IMR-90 (cell line): ENCODE measurements at regions not wholly inside any gene's neighbourhood (a gene's known extent, or its start where the extent isn't known, plus 50 kb on each side); places are given as distances from the start of the nearest gene placed in this dataset.

Source experiments
- BHLHE40 ChIP-seq: fragments of 150-350 bp; IDR thresholded peaks from 2 replicates; pipeline ENCODE4 v1.6.1; 2016; ENCODE audit warnings: mild to moderate bottlenecking, low read depth, low read length
- CEBPB ChIP-seq: IDR thresholded peaks from 2 replicates; pipeline ENCODE4 v1.6.1; 2012; ENCODE audit warnings: low read depth, low read length, improper control_type of control experiment
- CHD1 ChIP-seq: IDR thresholded peaks from 2 replicates; pipeline ENCODE4 v1.6.1; 2012; ENCODE audit warnings: low read depth, low read length, improper control_type of control experiment
- MAZ ChIP-seq: IDR thresholded peaks from 2 replicates; pipeline ENCODE4 v1.6.1; 2012; ENCODE audit warnings: low read depth, mild to moderate bottlenecking, low read length, improper control_type of control experiment, moderate library complexity, borderline replicate concordance
- MXI1 ChIP-seq: IDR thresholded peaks from 2 replicates; pipeline ENCODE4 v1.6.1; 2012; ENCODE audit warnings: low read depth, mild to moderate bottlenecking, low read length, moderate library complexity, borderline replicate concordance
- NFE2L2 ChIP-seq: fragments of 150-350 bp; IDR thresholded peaks from 2 replicates; pipeline ENCODE4 v1.6.1; 2016; ENCODE audit warnings: low read depth, mild to moderate bottlenecking, low read length
- POLR2A ChIP-seq: IDR thresholded peaks from 2 replicates; pipeline ENCODE4 v1.6.1; 2012; ENCODE audit warnings: mild to moderate bottlenecking, low read depth, low read length
- RAD21 ChIP-seq: IDR thresholded peaks from 2 replicates; pipeline ENCODE4 v1.6.1; 2012; ENCODE audit warnings: low read length, improper control_type of control experiment
- TF ChIP-seq, protein P1 (sequence below): conservative IDR thresholded peaks from 2 replicates; pipeline ENCODE4 v1.5.1; 2012; ENCODE audit warnings: mild to moderate bottlenecking, low read depth, low read length, improper control_type of control experiment
- TF ChIP-seq, protein P2 (sequence below): fragments of 150-350 bp; IDR thresholded peaks from 2 replicates; pipeline ENCODE4 v1.6.1; 2016; ENCODE audit warnings: low read depth, mild to moderate bottlenecking, low read length, moderate library complexity, borderline replicate concordance
- TF ChIP-seq, protein P3 (sequence below): fragments of 150-350 bp; IDR thresholded peaks from 2 replicates; pipeline ENCODE4 v1.6.1; 2017; ENCODE audit warnings: mild to moderate bottlenecking, antibody characterized with exemption, low read length, low read depth

DNA sequence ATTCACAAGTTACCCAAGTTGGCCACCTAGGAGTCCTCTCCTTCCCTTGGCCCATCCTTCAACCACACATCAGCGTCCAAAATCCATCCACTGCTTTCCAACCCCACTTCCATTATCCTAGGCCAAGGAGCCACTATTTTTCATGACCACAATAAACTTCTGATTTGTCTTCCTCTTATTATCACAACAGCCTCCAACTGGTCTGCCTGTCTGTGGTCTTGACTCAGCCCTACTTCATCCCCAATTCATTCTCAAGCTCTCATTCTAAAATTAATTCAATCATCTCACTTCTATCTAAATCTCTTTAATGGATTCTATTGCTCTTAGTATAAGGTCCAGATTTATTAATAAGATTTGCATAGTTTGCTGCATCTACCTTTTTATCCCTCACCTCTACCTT, 189.0 kb upstream of the PRDM1 start:
- TF ChIP-seq, protein P1, sequence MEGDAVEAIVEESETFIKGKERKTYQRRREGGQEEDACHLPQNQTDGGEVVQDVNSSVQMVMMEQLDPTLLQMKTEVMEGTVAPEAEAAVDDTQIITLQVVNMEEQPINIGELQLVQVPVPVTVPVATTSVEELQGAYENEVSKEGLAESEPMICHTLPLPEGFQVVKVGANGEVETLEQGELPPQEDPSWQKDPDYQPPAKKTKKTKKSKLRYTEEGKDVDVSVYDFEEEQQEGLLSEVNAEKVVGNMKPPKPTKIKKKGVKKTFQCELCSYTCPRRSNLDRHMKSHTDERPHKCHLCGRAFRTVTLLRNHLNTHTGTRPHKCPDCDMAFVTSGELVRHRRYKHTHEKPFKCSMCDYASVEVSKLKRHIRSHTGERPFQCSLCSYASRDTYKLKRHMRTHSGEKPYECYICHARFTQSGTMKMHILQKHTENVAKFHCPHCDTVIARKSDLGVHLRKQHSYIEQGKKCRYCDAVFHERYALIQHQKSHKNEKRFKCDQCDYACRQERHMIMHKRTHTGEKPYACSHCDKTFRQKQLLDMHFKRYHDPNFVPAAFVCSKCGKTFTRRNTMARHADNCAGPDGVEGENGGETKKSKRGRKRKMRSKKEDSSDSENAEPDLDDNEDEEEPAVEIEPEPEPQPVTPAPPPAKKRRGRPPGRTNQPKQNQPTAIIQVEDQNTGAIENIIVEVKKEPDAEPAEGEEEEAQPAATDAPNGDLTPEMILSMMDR, result no peak
- TF ChIP-seq POLR2A (no peak), NFE2L2 (no peak), RAD21 (no peak), CEBPB (no peak), MXI1 (no peak), MAZ (no peak), CHD1 (no peak), BHLHE40 (no peak)
- TF ChIP-seq, protein P2, sequence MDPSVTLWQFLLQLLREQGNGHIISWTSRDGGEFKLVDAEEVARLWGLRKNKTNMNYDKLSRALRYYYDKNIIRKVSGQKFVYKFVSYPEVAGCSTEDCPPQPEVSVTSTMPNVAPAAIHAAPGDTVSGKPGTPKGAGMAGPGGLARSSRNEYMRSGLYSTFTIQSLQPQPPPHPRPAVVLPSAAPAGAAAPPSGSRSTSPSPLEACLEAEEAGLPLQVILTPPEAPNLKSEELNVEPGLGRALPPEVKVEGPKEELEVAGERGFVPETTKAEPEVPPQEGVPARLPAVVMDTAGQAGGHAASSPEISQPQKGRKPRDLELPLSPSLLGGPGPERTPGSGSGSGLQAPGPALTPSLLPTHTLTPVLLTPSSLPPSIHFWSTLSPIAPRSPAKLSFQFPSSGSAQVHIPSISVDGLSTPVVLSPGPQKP, result no peak
- TF ChIP-seq, protein P3, sequence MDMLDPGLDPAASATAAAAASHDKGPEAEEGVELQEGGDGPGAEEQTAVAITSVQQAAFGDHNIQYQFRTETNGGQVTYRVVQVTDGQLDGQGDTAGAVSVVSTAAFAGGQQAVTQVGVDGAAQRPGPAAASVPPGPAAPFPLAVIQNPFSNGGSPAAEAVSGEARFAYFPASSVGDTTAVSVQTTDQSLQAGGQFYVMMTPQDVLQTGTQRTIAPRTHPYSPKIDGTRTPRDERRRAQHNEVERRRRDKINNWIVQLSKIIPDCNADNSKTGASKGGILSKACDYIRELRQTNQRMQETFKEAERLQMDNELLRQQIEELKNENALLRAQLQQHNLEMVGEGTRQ, result no peak
